GM18502 (cell line): ENCODE measurements at regions not wholly inside any gene's neighbourhood (a gene's known extent, or its start where the extent isn't known, plus 50 kb on each side); places are given as distances from the start of the nearest gene placed in this dataset.
"Not testable (repeated sequence)": the region's sequence is repeated elsewhere in the genome, so short reads cannot be mapped to it uniquely, and the experiment has no call there.

Source experiments
- ATAC-seq: cut with Tn5 transposase; IDR thresholded peaks from one replicate; pipeline ENCODE4 v1.9.1; 2021; ENCODE audit warnings: mild to moderate bottlenecking; ENCODE audit not compliant: unreplicated experiment, poor library complexity

GRCh38 chr5:164306662-164307061, 801.2 kb downstream of the MAT2B start:
- ATAC-seq, result no peak

DNA sequence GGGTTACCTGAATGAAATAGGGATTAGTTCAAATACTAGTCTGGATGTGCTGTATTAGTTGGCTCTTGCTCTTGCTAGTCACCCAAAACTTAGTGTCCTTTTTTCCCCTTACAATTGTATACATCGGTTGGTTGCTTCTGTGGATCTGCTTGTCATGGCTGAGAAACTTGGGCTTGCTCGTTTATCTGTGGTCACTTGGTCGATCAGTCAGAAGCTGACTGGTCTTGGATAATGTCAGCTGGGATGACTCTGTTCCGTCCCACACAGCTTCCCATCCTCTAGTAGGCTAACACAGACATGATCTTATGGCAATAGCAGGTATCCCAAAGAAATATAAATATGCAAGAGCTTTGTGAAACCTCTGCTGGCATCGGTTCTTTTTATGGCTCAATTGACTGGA, 807.4 kb downstream of the MAT2B start:
- ATAC-seq, result no peak

DNA sequence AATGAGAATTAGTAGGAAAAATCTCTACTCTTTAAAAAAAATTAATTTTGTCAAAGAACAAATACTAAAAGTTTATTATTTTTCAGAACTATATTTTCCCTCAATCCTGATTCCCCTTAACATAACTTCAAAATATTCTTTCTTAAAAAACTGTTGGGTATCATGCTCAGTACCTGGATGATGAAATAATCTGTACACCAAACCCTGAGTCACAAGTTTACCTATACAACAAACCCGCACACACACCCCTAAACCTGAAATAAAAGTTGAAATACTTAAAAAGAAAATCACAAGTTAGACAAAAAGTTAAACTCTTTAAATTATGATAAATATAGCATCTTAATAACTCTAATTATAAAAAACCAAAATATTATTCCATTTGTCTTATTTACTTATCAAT, 812.3 kb downstream of the MAT2B start:
- no peak for ATAC-seq

GRCh38 chr5:164319161-164319560, 813.7 kb downstream of the MAT2B start:
- ATAC-seq, result no peak

- no peak for ATAC-seq
Measured at GRCh38 chr5:164324239-164324638, 818.8 kb downstream of the MAT2B start.

DNA sequence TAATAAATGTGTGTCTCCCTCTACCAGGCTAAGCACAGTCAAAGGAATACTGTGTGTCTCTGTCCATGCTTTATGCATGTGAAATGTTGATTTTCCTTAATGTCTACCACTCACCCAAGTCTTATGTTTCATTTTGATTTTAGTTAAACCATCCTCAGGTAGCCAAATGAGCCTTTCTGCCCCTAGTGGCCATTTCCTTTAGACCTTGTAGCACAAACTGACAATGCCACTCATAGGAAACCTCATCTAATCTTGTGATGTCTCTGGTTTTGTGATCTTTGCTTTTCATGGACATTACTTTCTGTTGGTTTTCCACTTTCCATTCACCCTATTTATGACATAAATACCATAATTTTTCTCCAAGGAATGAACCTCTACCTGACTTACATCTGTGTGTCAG, 820.8 kb downstream of the MAT2B start:
- ATAC-seq, result peak; percentile 68

- ATAC-seq, result not testable (repeated sequence)
Measured at GRCh38 chr5:164327166-164327565, 821.7 kb downstream of the MAT2B start.

GRCh38 chr5:164332349-164333196, 827.2 kb downstream of the MAT2B start:
- no peak for ATAC-seq

GRCh38 chr5:164335837-164336236, 830.4 kb downstream of the MAT2B start:
- ATAC-seq, result no peak

DNA sequence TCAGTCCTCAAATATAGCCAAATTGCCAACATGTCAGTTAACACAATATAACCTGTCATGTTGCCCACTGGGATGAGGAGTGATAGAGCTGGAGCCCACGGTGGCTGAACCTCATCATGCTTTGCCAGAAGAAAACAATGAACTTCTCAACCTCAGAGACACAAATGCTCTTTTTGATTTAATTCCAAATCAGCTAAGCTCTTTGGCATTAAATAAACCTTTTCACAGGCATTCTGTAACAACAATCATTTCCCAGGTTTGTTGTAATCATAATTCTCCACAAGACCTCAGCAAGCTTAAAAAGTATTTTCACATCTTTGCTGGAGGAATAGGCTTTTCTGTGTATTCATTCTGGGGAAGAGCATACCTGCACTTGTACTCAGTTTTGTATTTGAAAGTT, 830.9 kb downstream of the MAT2B start:
- ATAC-seq, result no peak

DNA sequence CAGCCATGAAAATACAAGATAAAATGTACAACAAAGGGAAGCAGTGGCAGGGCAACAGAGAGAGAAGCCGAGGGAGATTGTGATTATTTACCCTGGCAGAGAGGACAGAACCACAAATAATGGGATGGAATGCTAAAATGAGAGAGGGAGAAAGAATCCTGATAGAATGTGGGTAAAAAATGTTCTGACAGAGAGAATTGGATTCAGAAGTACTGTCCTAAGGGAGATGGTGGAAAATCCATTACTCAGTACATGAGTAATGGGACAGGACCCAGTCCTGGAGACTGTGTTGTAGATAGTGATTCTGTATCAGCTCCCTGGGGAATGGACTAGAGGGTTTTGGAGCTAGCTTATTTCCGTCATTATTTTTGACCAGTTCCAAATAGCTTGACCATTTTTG, 831.5 kb downstream of the MAT2B start:
- no peak for ATAC-seq

- no peak for ATAC-seq
Measured at GRCh38 chr5:164341056-164341619, 835.7 kb downstream of the MAT2B start.

- ATAC-seq, result no peak
Measured at GRCh38 chr5:164345173-164345849, 839.9 kb downstream of the MAT2B start.

GRCh38 chr5:164345853-164346252, 840.4 kb downstream of the MAT2B start:
- ATAC-seq, result no peak

DNA sequence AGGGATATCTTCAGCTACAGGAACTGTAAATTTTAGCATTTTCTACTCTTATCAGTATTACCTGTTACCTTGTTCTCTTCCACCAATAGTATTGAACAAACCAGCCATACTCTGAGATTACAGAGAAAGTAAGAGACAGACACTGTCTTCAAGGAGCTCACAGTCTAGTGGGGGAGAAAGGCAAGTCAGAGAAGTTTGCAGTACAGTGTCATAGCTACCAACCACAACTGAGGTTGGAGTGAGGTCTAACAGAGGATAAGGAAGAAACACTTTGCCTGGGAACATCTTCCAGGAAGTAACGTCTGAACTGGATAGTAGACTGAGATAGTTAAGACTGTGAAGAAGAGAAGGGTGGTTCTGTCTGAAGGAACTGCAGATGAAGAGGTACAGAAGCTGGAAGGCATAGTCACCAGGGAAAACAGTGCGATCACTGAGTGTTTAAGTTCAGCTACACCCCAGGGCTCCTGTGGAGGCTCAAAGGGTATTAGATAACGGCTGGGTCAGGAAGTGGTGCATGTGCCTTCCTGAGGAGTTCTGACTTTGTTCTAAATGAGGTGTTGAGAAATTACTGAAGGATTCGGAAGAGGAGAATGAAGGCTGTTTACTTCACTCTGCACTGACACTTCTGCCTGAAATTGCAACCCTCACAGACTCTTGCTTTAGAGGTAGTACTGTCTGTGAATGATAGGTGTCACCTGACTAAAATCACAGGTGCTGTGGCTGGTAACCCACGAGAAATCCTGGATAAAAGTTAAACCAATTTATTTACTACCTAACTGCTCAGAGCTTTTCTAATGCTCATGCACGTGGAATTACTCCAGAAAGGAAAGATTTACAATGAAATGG, 841.6 kb downstream of the MAT2B start:
- no peak for ATAC-seq

- no peak for ATAC-seq
Measured at GRCh38 chr5:164350236-164350635, 844.8 kb downstream of the MAT2B start.

- no peak for ATAC-seq
Measured at GRCh38 chr5:164351245-164351834, 845.9 kb downstream of the MAT2B start.

DNA sequence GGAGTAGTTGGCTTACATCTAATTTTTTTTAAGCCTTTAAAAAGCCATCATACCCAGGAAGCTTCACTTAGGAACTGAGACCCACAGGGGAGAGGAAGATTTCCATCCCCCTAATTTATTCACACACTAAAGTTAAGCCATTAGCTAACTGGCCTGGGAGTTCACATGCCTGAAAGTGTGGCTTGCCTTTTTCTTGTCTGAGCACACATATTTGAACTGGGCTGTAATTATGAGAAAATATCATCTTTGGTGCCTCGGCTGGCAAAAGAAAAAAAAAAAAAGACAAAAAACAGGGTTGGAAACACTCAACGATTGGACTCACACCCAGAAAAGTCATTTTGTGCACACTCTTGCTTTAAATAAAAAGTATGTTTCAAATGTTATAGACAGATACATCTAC, 847.3 kb downstream of the MAT2B start:
- no peak for ATAC-seq

GRCh38 chr5:164353155-164353554, 847.7 kb downstream of the MAT2B start:
- no peak for ATAC-seq

DNA sequence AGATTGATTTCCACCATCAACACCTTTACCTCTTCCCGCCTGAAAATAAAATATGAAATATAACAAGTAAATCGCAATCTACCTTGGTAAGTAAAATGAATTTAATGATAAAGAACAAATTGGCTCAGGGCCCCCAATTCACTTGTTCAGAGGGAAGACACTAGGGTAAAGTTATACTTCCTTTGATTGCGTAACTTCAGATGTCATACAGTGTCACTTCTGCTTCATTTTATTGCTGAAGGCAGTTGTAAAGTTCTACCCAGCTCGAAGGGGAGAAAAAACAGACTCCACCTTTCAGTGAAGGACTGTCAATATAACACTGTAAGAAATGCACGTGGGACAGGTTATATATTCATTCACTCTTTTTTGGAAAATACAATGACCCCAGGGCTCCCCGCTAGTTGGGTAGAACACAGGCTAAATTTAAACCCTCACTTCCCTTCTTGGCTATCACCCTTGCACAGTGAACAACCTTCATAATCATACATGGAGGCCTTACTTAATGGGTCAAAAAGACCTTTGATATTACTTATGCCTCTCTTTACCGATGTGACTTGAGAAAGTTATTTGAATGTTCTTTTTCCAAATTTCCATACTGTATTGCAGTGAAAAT, 848.8 kb downstream of the MAT2B start:
- no peak for ATAC-seq
